ENCODE measurements at regions not wholly inside any gene's neighbourhood (a gene's known extent, or its start where the extent isn't known, plus 50 kb on each side); places are given as distances from the start of the nearest gene placed in this dataset.

- TF ChIP-seq CTCF (IDR thresholded peaks at IDR 0.05), result no peak
- no peak for TF ChIP-seq POLR2A (IDR thresholded peaks at IDR 0.05)
These were observed 108.1 kb upstream of the SLC27A6 start for GRCh38 chr5:128857076-128857677.

Measured in heart left ventricle (tissue), 13 donors.